Endodermal cell (in vitro differentiated cells): ENCODE measurements at regions not wholly inside any gene's neighbourhood (a gene's known extent, or its start where the extent isn't known, plus 50 kb on each side); places are given as distances from the start of the nearest gene placed in this dataset.

Experiments used
- DNase-seq: peaks from one replicate; pipeline ENCODE4 v3.0.0-alpha.2; 2017
- H3K27ac ChIP-seq: 2 replicates; pipeline ENCODE4 v1.5.1; 2013; ENCODE audit warnings: mild to moderate bottlenecking, low read depth, low read length, moderate library complexity
- H3K27me3 ChIP-seq: 2 replicates; pipeline ENCODE4 v1.6.1; 2013; ENCODE audit warnings: mild to moderate bottlenecking, low read length, moderate library complexity; ENCODE audit not compliant: insufficient read depth, control insufficient read depth, poor library complexity, severe bottlenecking
- H3K36me3 ChIP-seq: 2 replicates; pipeline ENCODE4 v1.7.0; 2013; ENCODE audit warnings: mild to moderate bottlenecking, low read length, moderate library complexity; ENCODE audit not compliant: control insufficient read depth, insufficient read depth
- H3K4me1 ChIP-seq: one replicate; pipeline ENCODE4 v1.7.0; 2013; ENCODE audit warnings: low read length; ENCODE audit not compliant: control insufficient read depth, insufficient read depth
- H3K4me3 ChIP-seq: 2 replicates; pipeline ENCODE4 v1.5.1; 2013; ENCODE audit warnings: mild to moderate bottlenecking, low read length, moderate library complexity
- H3K9ac ChIP-seq: 2 replicates; pipeline ENCODE4 v1.6.1; 2013; ENCODE audit warnings: mild to moderate bottlenecking, low read length, moderate library complexity; ENCODE audit not compliant: poor library complexity, severe bottlenecking; ENCODE audit errors: extremely low read depth
- H3K9me3 ChIP-seq: 2 replicates; pipeline ENCODE4 v1.6.1; 2013; ENCODE audit warnings: mild to moderate bottlenecking, low read length, moderate library complexity; ENCODE audit not compliant: control insufficient read depth
- H3K27ac Mint-ChIP-seq: 2 replicates; pipeline ENCODE4 v1.8.0; 2020; ENCODE audit warnings: mixed read lengths
- H3K27me3 Mint-ChIP-seq: 2 replicates; pipeline ENCODE4 v1.8.0; 2021; ENCODE audit warnings: mild to moderate bottlenecking, mixed read lengths; ENCODE audit not compliant: insufficient read depth
- H3K36me3 Mint-ChIP-seq: 2 replicates; pipeline ENCODE4 v1.8.0; 2020; ENCODE audit warnings: low read depth, mixed read lengths
- H3K4me1 Mint-ChIP-seq: 2 replicates; pipeline ENCODE4 v1.8.0; 2020; ENCODE audit warnings: mixed read lengths
- H3K4me3 Mint-ChIP-seq: 2 replicates; pipeline ENCODE4 v1.8.0; 2020; ENCODE audit warnings: mild to moderate bottlenecking, moderate library complexity, mixed read lengths
- H3K9me3 Mint-ChIP-seq: 2 replicates; pipeline ENCODE4 v1.8.0; 2020; ENCODE audit warnings: mild to moderate bottlenecking, mixed read lengths
- whole genome bisulfite sequencing, 2 experiments: methylation state at CpG; one replicate each; pipeline versions ENCODE4 v1.1.5 to v1.1.7; 2013; ENCODE audit warnings: missing lambda C conversion rate in 2 of 2, mixed read lengths in 1 of 2; ENCODE audit not compliant: insufficient coverage in 1 of 2, insufficient read length in 1 of 2; 5-methylcytosine and 5-hydroxymethylcytosine counted together
- TF ChIP-seq, protein P1 (sequence below): fragments of 200-600 bp; sonication (generic); conservative IDR thresholded peaks from 2 replicates; pipeline ENCODE4 v1.5.0; 2021; ENCODE audit warnings: antibody characterized with exemption, mild to moderate bottlenecking

DNA sequence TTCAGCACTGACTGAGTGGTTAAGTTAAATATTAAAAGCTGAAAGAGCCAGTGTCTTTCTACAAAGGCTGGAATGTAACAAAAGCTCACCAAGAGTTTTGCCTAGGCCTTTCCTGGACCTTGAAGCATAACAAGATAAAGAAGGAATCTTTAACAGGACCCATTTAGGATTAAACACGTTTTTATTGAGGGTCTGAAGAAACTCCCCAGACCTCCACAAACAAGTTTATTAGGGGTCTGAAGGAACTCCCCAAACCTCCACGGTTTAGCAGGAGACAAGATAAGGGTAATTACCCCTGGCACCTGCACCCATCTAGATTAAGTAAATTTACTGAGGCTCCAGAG, 104.0 kb downstream of the ACAA2 start:
- no peak overlapping the region for H3K4me3 ChIP-seq
- peaks cover 20% of the 10 kb centered on the region for H3K27me3 Mint-ChIP-seq
- H3K27me3 ChIP-seq = no peaks in the 10 kb centered on the region
- no peaks in the 10 kb centered on the region for H3K36me3 ChIP-seq
- H3K4me1 Mint-ChIP-seq = peaks cover 5% of the 10 kb centered on the region
- no peak for DNase-seq
- H3K9ac ChIP-seq = no peak overlapping the region
- TF ChIP-seq, protein P1, sequence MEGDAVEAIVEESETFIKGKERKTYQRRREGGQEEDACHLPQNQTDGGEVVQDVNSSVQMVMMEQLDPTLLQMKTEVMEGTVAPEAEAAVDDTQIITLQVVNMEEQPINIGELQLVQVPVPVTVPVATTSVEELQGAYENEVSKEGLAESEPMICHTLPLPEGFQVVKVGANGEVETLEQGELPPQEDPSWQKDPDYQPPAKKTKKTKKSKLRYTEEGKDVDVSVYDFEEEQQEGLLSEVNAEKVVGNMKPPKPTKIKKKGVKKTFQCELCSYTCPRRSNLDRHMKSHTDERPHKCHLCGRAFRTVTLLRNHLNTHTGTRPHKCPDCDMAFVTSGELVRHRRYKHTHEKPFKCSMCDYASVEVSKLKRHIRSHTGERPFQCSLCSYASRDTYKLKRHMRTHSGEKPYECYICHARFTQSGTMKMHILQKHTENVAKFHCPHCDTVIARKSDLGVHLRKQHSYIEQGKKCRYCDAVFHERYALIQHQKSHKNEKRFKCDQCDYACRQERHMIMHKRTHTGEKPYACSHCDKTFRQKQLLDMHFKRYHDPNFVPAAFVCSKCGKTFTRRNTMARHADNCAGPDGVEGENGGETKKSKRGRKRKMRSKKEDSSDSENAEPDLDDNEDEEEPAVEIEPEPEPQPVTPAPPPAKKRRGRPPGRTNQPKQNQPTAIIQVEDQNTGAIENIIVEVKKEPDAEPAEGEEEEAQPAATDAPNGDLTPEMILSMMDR = no peak
- no peaks in the 10 kb centered on the region for H3K4me1 ChIP-seq
- WGBS, 2 experiments = 88% methylated on average over 2 of the region's 2 CpGs; no CpG with 5 or more reads in 1 of the 2 experiments
- no peaks in the 10 kb centered on the region for H3K9me3 Mint-ChIP-seq
- H3K36me3 Mint-ChIP-seq = no peaks in the 10 kb centered on the region
- H3K27ac Mint-ChIP-seq = no peak overlapping the region
- no peak overlapping the region for H3K27ac ChIP-seq
- H3K4me3 Mint-ChIP-seq = no peak overlapping the region
- H3K9me3 ChIP-seq = no peaks in the 10 kb centered on the region

GRCh38 chr18:49708662-49709346, 104.5 kb downstream of the ACAA2 start:
- TF ChIP-seq, protein P1 = no peak
- H3K27me3 ChIP-seq = no peaks in the 10 kb centered on the region
- H3K4me3 ChIP-seq = no peak overlapping the region
- Mint-ChIP-seq H3K9me3 (no peaks in the 10 kb centered on the region), H3K4me3 (no peak overlapping the region), H3K4me1 (peaks cover 8% of the 10 kb centered on the region), H3K27ac (no peak overlapping the region), H3K36me3 (no peaks in the 10 kb centered on the region), H3K27me3 (peaks cover 20% of the 10 kb centered on the region)
- H3K9ac ChIP-seq = no peak overlapping the region
- H3K27ac ChIP-seq = no peak overlapping the region
- WGBS, 2 experiments = 94 to 95% methylated on average over 4 to 6 of the region's 6 CpGs
- H3K4me1 ChIP-seq = no peaks in the 10 kb centered on the region
- H3K9me3 ChIP-seq = no peaks in the 10 kb centered on the region
- H3K36me3 ChIP-seq = no peaks in the 10 kb centered on the region
- peak; percentile 26 for DNase-seq

DNA sequence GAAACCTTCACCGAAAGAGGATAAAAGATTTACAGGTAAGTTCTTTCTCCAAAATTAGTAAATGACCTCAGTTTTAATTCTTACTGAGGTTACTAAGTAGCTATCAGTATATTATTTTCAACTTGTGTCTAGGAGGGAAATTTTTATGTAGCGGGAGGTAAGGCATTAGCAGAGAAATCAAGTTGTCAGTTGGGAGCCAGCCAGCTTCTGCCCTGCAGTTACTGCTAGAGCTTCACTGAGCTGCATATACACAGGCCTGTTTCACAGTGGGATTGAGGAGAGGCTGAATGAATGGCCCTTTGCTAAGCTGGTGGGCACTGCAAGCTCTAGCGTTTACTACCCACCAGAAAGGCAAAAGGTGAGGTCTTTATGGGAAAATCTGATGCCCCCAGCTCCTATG, 105.7 kb downstream of the ACAA2 start:
- no peaks in the 10 kb centered on the region for H3K27me3 ChIP-seq
- TF ChIP-seq, protein P1 = no peak
- peaks cover 10% of the 10 kb centered on the region for H3K4me1 Mint-ChIP-seq

More for the DNA sequence above, 105.7 kb downstream of the ACAA2 start:
- Mint-ChIP-seq H3K27ac (no peak overlapping the region), H3K27me3 (peaks cover 21% of the 10 kb centered on the region), H3K36me3 (no peaks in the 10 kb centered on the region), H3K9me3 (no peaks in the 10 kb centered on the region), H3K4me3 (no peak overlapping the region)
- no peak overlapping the region for H3K9ac ChIP-seq
- WGBS, 2 experiments = 94 to 95% methylated on average over 2 to 3 of the region's 3 CpGs
- H3K9me3 ChIP-seq = no peaks in the 10 kb centered on the region
- no peaks in the 10 kb centered on the region for H3K36me3 ChIP-seq
- no peak overlapping the region for H3K27ac ChIP-seq
- H3K4me1 ChIP-seq = no peaks in the 10 kb centered on the region
- DNase-seq = peak; percentile 40
- H3K4me3 ChIP-seq = no peak overlapping the region
